22Rv1 (cell line): ENCODE measurements at regions not wholly inside any gene's neighbourhood (a gene's known extent, or its start where the extent isn't known, plus 50 kb on each side); places are given as distances from the start of the nearest gene placed in this dataset.

Experiments used
- CTCF ChIP-seq: fragments of 450-650 bp; IDR thresholded peaks from 2 replicates; pipeline ENCODE4 v1.5.1; 2017; ENCODE audit warnings: mild to moderate bottlenecking
- ZFX ChIP-seq: fragments of 450-650 bp; IDR thresholded peaks from 2 replicates; pipeline ENCODE4 v1.6.1; 2017; ENCODE audit warnings: antibody characterized with exemption, borderline replicate concordance

- TF ChIP-seq CTCF, result no peak
- no peak for TF ChIP-seq ZFX
These were observed 202.0 kb downstream of the CXCL12 start for GRCh38 chr10:44182909-44183308.
